Fibroblast of lung (primary cell): ENCODE measurements at regions not wholly inside any gene's neighbourhood (a gene's known extent, or its start where the extent isn't known, plus 50 kb on each side); places are given as distances from the start of the nearest gene placed in this dataset.

Experiments
- DNase-seq, 2 donors: peaks; one replicate each; pipeline versions ENCODE4 v3.0.0 to v3.0.0-alpha.2; 2010; ENCODE audit warnings: low read depth in 2 of 2
- H2AFZ ChIP-seq: 2 replicates; pipeline ENCODE4 v1.5.1; 2012; ENCODE audit warnings: low read length, control low read depth, inconsistent platforms
- H3K27ac ChIP-seq: 2 replicates; pipeline ENCODE4 v1.5.1; 2011; ENCODE audit warnings: low read length, control low read depth; ENCODE audit not compliant: insufficient read depth
- H3K27me3 ChIP-seq: 2 replicates; pipeline ENCODE4 v1.5.1; 2011; ENCODE audit warnings: mild to moderate bottlenecking, low read length; ENCODE audit not compliant: control insufficient read depth, insufficient read depth
- H3K36me3 ChIP-seq: 2 replicates; pipeline ENCODE4 v1.5.1; 2011; ENCODE audit warnings: low read length; ENCODE audit not compliant: control insufficient read depth, insufficient read depth
- H3K4me1 ChIP-seq: 2 replicates; pipeline ENCODE4 v1.5.1; 2011; ENCODE audit warnings: low read length; ENCODE audit not compliant: control insufficient read depth, insufficient read depth; ENCODE audit errors: extremely low read depth
- H3K4me2 ChIP-seq: 2 replicates; pipeline ENCODE4 v1.5.1; 2011; ENCODE audit warnings: low read length, control low read depth; ENCODE audit not compliant: insufficient read depth; ENCODE audit errors: extremely low read depth
- H3K4me3 ChIP-seq, 4 experiments: fragments of 200-600 bp in 1 of 4; sonication (generic) in 1 of 4; replicated peaks in 1 of 4; 2 replicates each; pipeline ENCODE4 v1.5.1; 2011 to 2016; ENCODE audit warnings: low read length in 4 of 4, low read depth in 3 of 4, mild to moderate bottlenecking in 3 of 4, control low read depth in 2 of 4, inconsistent platforms in 1 of 4, mixed read lengths in 1 of 4; ENCODE audit not compliant: insufficient read depth in 1 of 4; ENCODE audit errors: control extremely low read depth in 1 of 4
- H3K79me2 ChIP-seq: 2 replicates; pipeline ENCODE4 v1.5.1; 2012; ENCODE audit warnings: mild to moderate bottlenecking, low read length, inconsistent platforms; ENCODE audit not compliant: control insufficient read depth, insufficient read depth
- H3K9ac ChIP-seq: 2 replicates; pipeline ENCODE4 v1.5.1; 2011; ENCODE audit warnings: mild to moderate bottlenecking, low read length, control low read depth; ENCODE audit not compliant: insufficient read depth
- H3K9me3 ChIP-seq: 2 replicates; pipeline ENCODE4 v1.5.1; 2012; ENCODE audit warnings: low read depth, low read length; ENCODE audit not compliant: control insufficient read depth, insufficient read depth
- H4K20me1 ChIP-seq: 2 replicates; pipeline ENCODE4 v1.5.1; 2011; ENCODE audit warnings: low read length; ENCODE audit not compliant: control insufficient read depth, insufficient read depth; ENCODE audit errors: extremely low read depth
- EZH2 ChIP-seq: IDR thresholded peaks from 2 replicates; pipeline ENCODE4 v1.5.1; 2012; ENCODE audit warnings: low read length, control low read depth, mild to moderate bottlenecking; ENCODE audit errors: missing control alignments
- TF ChIP-seq, protein P1 (sequence below), 2 donors: IDR thresholded peaks in 1 of 2; conservative IDR thresholded peaks in 1 of 2; 1 replicate in 1 of 2; 2 replicates in 1 of 2; pipeline ENCODE4 v1.5.1; 2011 to 2012; ENCODE audit warnings: low read length in 2 of 2, control low read depth in 1 of 2, inconsistent platforms in 1 of 2, low read depth in 1 of 2, mild to moderate bottlenecking in 1 of 2

DNA sequence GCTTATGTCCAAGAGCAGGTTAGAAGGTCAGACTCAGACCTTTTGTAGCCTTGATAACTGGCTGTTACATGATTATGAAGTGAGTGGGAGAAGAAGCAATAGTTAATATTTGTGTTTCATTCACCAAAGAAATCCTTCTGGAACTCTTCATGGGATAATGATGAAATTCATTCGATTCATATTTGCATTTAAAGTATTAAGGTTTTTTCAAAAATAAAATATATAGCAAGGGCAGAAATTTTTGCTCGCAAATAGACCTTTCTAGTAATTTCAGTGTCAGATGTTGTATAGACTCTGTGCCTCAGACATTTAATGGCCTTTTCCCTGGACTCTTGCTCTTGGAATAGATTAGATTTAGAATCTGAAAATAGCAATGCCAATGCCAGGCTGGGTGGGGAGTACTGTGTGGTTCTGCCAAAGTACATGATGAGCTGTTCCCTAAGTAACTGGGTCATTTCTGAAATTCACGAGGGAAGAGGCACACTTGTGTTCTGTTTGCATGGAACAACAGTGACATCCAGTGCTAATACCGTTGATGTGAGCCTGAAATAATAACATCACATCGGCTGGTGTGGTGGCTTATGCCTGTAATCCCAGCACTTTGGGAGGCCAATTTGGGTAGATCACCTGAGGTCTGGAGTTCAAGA is 119.2 kb downstream of the MBL2 start:
- no peaks in the 10 kb centered on the region for H3K36me3 ChIP-seq
- no peaks in the 10 kb centered on the region for H3K9me3 ChIP-seq
- H3K79me2 ChIP-seq: no peaks in the 10 kb centered on the region
- H3K27me3 ChIP-seq: no peaks in the 10 kb centered on the region
- no peak overlapping the region for H3K4me3 ChIP-seq
- no peaks in the 10 kb centered on the region for H3K4me1 ChIP-seq
- no peaks in the 10 kb centered on the region for H4K20me1 ChIP-seq
- TF ChIP-seq EZH2: no peak
- TF ChIP-seq, protein P1, sequence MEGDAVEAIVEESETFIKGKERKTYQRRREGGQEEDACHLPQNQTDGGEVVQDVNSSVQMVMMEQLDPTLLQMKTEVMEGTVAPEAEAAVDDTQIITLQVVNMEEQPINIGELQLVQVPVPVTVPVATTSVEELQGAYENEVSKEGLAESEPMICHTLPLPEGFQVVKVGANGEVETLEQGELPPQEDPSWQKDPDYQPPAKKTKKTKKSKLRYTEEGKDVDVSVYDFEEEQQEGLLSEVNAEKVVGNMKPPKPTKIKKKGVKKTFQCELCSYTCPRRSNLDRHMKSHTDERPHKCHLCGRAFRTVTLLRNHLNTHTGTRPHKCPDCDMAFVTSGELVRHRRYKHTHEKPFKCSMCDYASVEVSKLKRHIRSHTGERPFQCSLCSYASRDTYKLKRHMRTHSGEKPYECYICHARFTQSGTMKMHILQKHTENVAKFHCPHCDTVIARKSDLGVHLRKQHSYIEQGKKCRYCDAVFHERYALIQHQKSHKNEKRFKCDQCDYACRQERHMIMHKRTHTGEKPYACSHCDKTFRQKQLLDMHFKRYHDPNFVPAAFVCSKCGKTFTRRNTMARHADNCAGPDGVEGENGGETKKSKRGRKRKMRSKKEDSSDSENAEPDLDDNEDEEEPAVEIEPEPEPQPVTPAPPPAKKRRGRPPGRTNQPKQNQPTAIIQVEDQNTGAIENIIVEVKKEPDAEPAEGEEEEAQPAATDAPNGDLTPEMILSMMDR (conservative IDR thresholded peaks at IDR 0.05 in 1 of 2, IDR thresholded peaks at IDR 0.05 in 1 of 2; ENCODE audit: low read depth in 1 of 2, low read length in 2 of 2): no peak
- peak in 1 of 2 donors; percentile 11 for DNase-seq
- no peak overlapping the region for H3K4me2 ChIP-seq
- no peak overlapping the region for H2AFZ ChIP-seq
- no peak overlapping the region for H3K9ac ChIP-seq
- H3K27ac ChIP-seq: no peak overlapping the region

DNA sequence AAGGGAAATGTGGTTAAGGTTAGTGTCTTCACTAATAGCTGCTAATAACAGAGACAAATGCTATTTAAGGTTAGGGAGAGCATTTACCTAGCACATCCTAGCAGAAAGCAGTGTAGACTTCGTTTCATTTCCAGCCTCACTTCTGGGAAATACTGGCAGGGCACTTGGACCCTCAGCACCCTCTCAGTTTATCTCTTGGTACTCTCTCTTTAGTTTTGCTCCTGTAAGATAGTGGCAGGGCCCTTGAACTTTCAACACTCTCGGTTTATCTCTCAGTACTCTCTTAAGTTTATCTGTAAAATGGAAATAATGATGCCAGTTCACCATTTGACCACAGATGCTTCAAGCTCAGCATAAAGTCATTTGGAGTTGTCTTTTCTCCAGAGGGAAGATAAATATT is 118.4 kb downstream of the MBL2 start:
- Histone ChIP-seq H3K27me3 (no peaks in the 10 kb centered on the region), H3K4me3 (no peak overlapping the region), H3K9me3 (no peaks in the 10 kb centered on the region), H3K27ac (no peak overlapping the region), H3K4me2 (no peak overlapping the region), H3K4me1 (no peaks in the 10 kb centered on the region), H3K79me2 (no peaks in the 10 kb centered on the region), H3K9ac (no peak overlapping the region), H2AFZ (no peak overlapping the region), H3K36me3 (no peaks in the 10 kb centered on the region), H4K20me1 (no peaks in the 10 kb centered on the region)
- DNase-seq: no peak
- TF ChIP-seq, protein P1 (conservative IDR thresholded peaks at IDR 0.05 in 1 of 2, IDR thresholded peaks at IDR 0.05 in 1 of 2; ENCODE audit: low read depth in 1 of 2, low read length in 2 of 2): no peak
- TF ChIP-seq EZH2: no peak

DNA sequence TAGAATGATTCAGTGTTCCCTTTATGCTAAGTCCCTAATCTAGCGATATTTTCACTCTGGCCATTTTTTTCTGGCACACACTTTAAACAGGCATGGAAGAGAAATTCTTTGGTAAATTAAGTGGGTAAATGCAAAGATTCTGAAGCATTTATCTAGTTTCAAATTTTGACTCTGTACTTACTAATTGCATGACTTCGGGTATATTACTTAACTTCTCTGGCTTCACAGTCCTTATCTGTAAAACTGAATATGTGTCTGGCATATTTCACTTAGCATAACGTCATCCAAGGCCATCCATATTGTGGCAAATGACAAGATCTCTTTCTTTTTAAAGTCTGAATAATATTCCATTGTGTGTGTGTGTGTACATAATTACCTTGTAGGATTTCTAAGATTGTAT is 114.5 kb downstream of the MBL2 start:
- H3K4me1 ChIP-seq: no peaks in the 10 kb centered on the region
- no peak overlapping the region for H3K4me2 ChIP-seq
- no peaks in the 10 kb centered on the region for H4K20me1 ChIP-seq
- H2AFZ ChIP-seq: no peak overlapping the region
- no peaks in the 10 kb centered on the region for H3K79me2 ChIP-seq
- H3K27ac ChIP-seq: no peak overlapping the region
- no peaks in the 10 kb centered on the region for H3K9me3 ChIP-seq
- no peak overlapping the region for H3K9ac ChIP-seq
- no peaks in the 10 kb centered on the region for H3K27me3 ChIP-seq
- H3K4me3 ChIP-seq: no peak overlapping the region
- DNase-seq: no peak
- no peaks in the 10 kb centered on the region for H3K36me3 ChIP-seq
- TF ChIP-seq, protein P1 (conservative IDR thresholded peaks at IDR 0.05 in 1 of 2, IDR thresholded peaks at IDR 0.05 in 1 of 2; ENCODE audit: low read depth in 1 of 2, low read length in 2 of 2): no peak
- TF ChIP-seq EZH2: no peak
